SK-N-SH (cell line): ENCODE measurements at regions not wholly inside any gene's neighbourhood (a gene's known extent, or its start where the extent isn't known, plus 50 kb on each side); places are given as distances from the start of the nearest gene placed in this dataset.

Experiments used
- CTCF ChIA-PET: fragments of 300-600, 350-600 bp; formaldehyde crosslinking; extraction: SDS; loops from one replicate; lab custom pipeline; 2021; lab: Yijun Ruan, JAX
- POLR2A ChIA-PET: fragments of 350-600 bp; sonication (Branson Sonifier 250); formaldehyde crosslinking; extraction: SDS; loops from one replicate; lab custom pipeline; 2020; ENCODE audit warnings: antibody characterized with exemption, inconsistent platforms; lab: Yijun Ruan, JAX
- DNase-seq: peaks from one replicate; pipeline ENCODE4 v3.0.0; 2012
- H2AFZ ChIP-seq: fragments of 200-600 bp; sonication (generic); 2 replicates; pipeline ENCODE4 v1.8.1; 2016; ENCODE audit warnings: antibody characterized with exemption, mild to moderate bottlenecking, low read depth
- H3F3A ChIP-seq: fragments of 200-600 bp; sonication (generic); replicated peaks from 2 replicates; pipeline ENCODE3; 2016; ENCODE audit warnings: antibody characterized with exemption, mild to moderate bottlenecking; ENCODE audit not compliant: insufficient read depth
- H3K27ac ChIP-seq, 2 experiments: fragments of 200-500 bp in 1 of 2; fragments of 200-600 bp in 1 of 2; sonication (Bioruptor generic) in 1 of 2; sonication (generic), shearing (Covaris generic) in 1 of 2; 2 replicates each; pipeline versions ENCODE4 v1.5.1 to v1.6.1; 2014 to 2016; ENCODE audit warnings: low read depth in 2 of 2, inconsistent platforms in 1 of 2, low read length in 1 of 2, mild to moderate bottlenecking in 1 of 2, mixed read lengths in 1 of 2
- H3K27me3 ChIP-seq: fragments of 200-600 bp; sonication (generic), shearing (Covaris generic); 2 replicates; pipeline ENCODE4 v1.6.1; 2016; ENCODE audit warnings: mixed run types; ENCODE audit not compliant: insufficient read depth
- H3K36me3 ChIP-seq, 2 experiments: fragments of 200-500 bp in 1 of 2; fragments of 200-600 bp in 1 of 2; sonication (Bioruptor generic) in 1 of 2; sonication (generic) in 1 of 2; replicated peaks in 1 of 2; 2 replicates each; pipeline versions ENCODE3 to v1.5.1; 2014 to 2016; ENCODE audit warnings: low read length in 1 of 2, mild to moderate bottlenecking in 1 of 2; ENCODE audit not compliant: insufficient read depth in 2 of 2, control insufficient read depth in 1 of 2
- H3K4me1 ChIP-seq, 2 experiments: fragments of 200-500 bp in 1 of 2; fragments of 200-600 bp in 1 of 2; sonication (Bioruptor generic) in 1 of 2; sonication (generic), shearing (Covaris generic) in 1 of 2; 2 replicates each; pipeline versions ENCODE4 v1.5.1 to v1.6.1; 2014 to 2016; ENCODE audit warnings: low read depth in 1 of 2, low read length in 1 of 2, mixed run types in 1 of 2; ENCODE audit not compliant: insufficient read depth in 2 of 2, control insufficient read depth in 1 of 2
- H3K4me2 ChIP-seq: fragments of 200-600 bp; sonication (generic), shearing (Covaris generic); 2 replicates; pipeline ENCODE4 v1.6.1; 2017; ENCODE audit warnings: mixed run types
- H3K4me3 ChIP-seq, 2 experiments: fragments of 200-500 bp in 1 of 2; fragments of 200-600 bp in 1 of 2; sonication (Bioruptor generic) in 1 of 2; sonication (generic), shearing (Covaris generic) in 1 of 2; 2 replicates each; pipeline versions ENCODE4 v1.5.1 to v1.8.1; 2014 to 2016; ENCODE audit warnings: low read depth in 2 of 2, inconsistent platforms in 1 of 2, low read length in 1 of 2, mild to moderate bottlenecking in 1 of 2, mixed read lengths in 1 of 2, moderate library complexity in 1 of 2
- H3K79me2 ChIP-seq: fragments of 200-600 bp; sonication (generic); 2 replicates; pipeline ENCODE4 v1.8.1; 2017; ENCODE audit warnings: mild to moderate bottlenecking; ENCODE audit not compliant: insufficient read depth
- H3K9ac ChIP-seq: fragments of 200-600 bp; sonication (generic); 2 replicates; pipeline ENCODE4 v1.6.1; 2017; ENCODE audit warnings: mixed run types
- H3K9me2 ChIP-seq: fragments of 200-600 bp; sonication (generic); 2 replicates; pipeline ENCODE4 v1.6.1; 2017; ENCODE audit warnings: mixed run types
- H3K9me3 ChIP-seq: fragments of 200-600 bp; sonication (generic); 2 replicates; pipeline ENCODE4 v1.6.1; 2017; ENCODE audit warnings: mixed run types, mild to moderate bottlenecking, moderate library complexity
- H4K20me1 ChIP-seq: fragments of 200-600 bp; sonication (generic); 2 replicates; pipeline ENCODE4 v1.6.1; 2017; ENCODE audit warnings: mild to moderate bottlenecking, mixed run types; ENCODE audit not compliant: insufficient read depth
- FOXJ3 ChIP-seq: sonication (generic); formaldehyde crosslinking; IDR thresholded peaks from 2 replicates; pipeline ENCODE4 v1.5.1; 2020; ENCODE audit warnings: mild to moderate bottlenecking, missing genetic modification reagents
- FOXM1 ChIP-seq: IDR thresholded peaks from 2 replicates; pipeline ENCODE4 v1.4.0; 2012; ENCODE audit warnings: low read depth, mild to moderate bottlenecking
- GATA2 ChIP-seq: sonication (generic); formaldehyde crosslinking; IDR thresholded peaks from 2 replicates; pipeline ENCODE4 v1.5.0; 2020; ENCODE audit warnings: mild to moderate bottlenecking, missing genetic modification reagents
- JUND ChIP-seq: IDR thresholded peaks from 2 replicates; pipeline ENCODE4 v1.4.0; 2012
- NFIC ChIP-seq: IDR thresholded peaks from 2 replicates; pipeline ENCODE4 v1.4.0; 2012; ENCODE audit warnings: borderline replicate concordance
- NRF1 ChIP-seq: IDR thresholded peaks from 2 replicates; pipeline ENCODE4 v1.6.1; 2012; ENCODE audit warnings: low read depth, mild to moderate bottlenecking, low read length
- RAD21 ChIP-seq: IDR thresholded peaks from 2 replicates; pipeline ENCODE4 v1.6.1; 2012; ENCODE audit warnings: mild to moderate bottlenecking, low read length
- RXRA ChIP-seq: IDR thresholded peaks from 2 replicates; pipeline ENCODE4 v1.4.0; 2012; ENCODE audit warnings: low read depth, mild to moderate bottlenecking, borderline replicate concordance
- SIN3A ChIP-seq: IDR thresholded peaks from 2 replicates; pipeline ENCODE4 v1.6.1; 2012; ENCODE audit warnings: low read depth, mild to moderate bottlenecking, low read length, moderate library complexity, borderline replicate concordance
- SMC3 ChIP-seq: IDR thresholded peaks from 2 replicates; pipeline ENCODE4 v1.6.1; 2012; ENCODE audit warnings: low read depth, low read length, improper control_type of control experiment
- TEAD4 ChIP-seq: IDR thresholded peaks from 2 replicates; pipeline ENCODE4 v1.4.0; 2012; ENCODE audit warnings: mild to moderate bottlenecking, borderline replicate concordance; ENCODE audit not compliant: insufficient read depth
- YY1 ChIP-seq: IDR thresholded peaks from 2 replicates; pipeline ENCODE4 v1.4.0; 2012; ENCODE audit warnings: low read depth, mild to moderate bottlenecking
- WGBS: methylation state at CpG from one replicate; pipeline ENCODE4 v1.1.6; 2017; ENCODE audit warnings: low lambda C conversion rate; 5-methylcytosine and 5-hydroxymethylcytosine counted together
- TF ChIP-seq, protein P1 (sequence below): fragments of 200-600 bp; sonication (generic); IDR thresholded peaks from 2 replicates; pipeline ENCODE4 v1.6.1; 2017; ENCODE audit warnings: antibody characterized with exemption, mild to moderate bottlenecking, moderate library complexity
- TF ChIP-seq, protein P2 (sequence below): fragments of 150-350 bp; IDR thresholded peaks from 2 replicates; pipeline ENCODE4 v1.6.1; 2017; ENCODE audit warnings: antibody characterized with exemption, low read length, low read depth, borderline replicate concordance

DNA sequence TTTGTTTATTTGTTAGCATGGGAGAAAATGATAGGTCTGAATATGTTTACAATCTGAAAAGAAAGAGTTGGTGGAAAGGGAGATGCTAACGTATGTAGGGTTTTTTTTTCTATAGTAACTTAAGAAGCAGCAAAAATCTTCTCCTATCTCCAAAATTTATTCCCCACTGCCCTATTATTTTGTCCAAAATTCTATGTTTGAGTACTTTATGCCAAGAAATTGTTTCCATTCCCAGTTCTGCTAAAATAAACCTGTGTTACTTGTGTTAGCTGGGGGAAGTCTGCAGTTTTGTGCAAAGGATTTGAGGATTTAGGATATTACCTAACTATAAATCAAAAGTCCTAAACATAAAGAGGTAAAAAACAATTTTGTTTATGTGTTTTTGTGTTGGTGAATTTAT lies 2770.4 kb upstream of the PCDH20 start:
- Histone ChIP-seq H2AFZ (no peak overlapping the region), H3K4me3 (no peak overlapping the region), H3K27ac (no peak overlapping the region), H3K4me1 (no peaks in the 10 kb centered on the region), H3K9me3 (no peaks in the 10 kb centered on the region), H3K36me3 (no peaks in the 10 kb centered on the region), H3K9me2 (no peaks in the 10 kb centered on the region), H3K4me2 (no peak overlapping the region), H4K20me1 (no peaks in the 10 kb centered on the region), H3K27me3 (no peaks in the 10 kb centered on the region), H3K9ac (no peak overlapping the region), H3K79me2 (no peaks in the 10 kb centered on the region), H3F3A (no peaks in the 10 kb centered on the region)
- 84% methylated on average over 1 of the region's 1 CpG for WGBS
- DNase-seq: no peak
- ChIA-PET CTCF (no interaction called here), POLR2A (no interaction called here)
- no peak for TF ChIP-seq FOXM1

DNA sequence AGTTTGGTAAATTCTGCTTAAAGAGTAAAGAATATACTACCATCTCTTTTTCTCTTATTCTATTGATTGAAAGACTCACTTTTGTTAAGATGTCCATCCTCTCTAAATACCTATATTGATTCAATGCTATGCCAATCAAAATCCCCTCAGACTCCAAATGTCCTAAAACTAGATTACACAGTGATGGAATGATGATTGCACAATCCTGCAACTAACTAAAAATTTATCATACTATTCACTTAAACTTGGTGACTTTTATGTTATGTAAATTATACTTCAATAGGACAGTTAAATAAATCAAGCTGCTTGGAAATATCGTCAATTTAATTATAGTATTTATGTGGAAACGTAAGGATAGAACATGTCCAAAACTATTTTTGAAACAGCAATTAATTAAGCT lies 2765.1 kb upstream of the PCDH20 start:
- 91% methylated on average over 2 of the region's 2 CpGs for WGBS
- Histone ChIP-seq H3K4me2 (no peak overlapping the region), H3K9me2 (no peaks in the 10 kb centered on the region), H3K9ac (no peak overlapping the region), H3K27me3 (no peaks in the 10 kb centered on the region), H4K20me1 (no peaks in the 10 kb centered on the region), H3K27ac (no peak overlapping the region), H3K4me1 (no peaks in the 10 kb centered on the region)
- DNase-seq: no peak
- TF ChIP-seq SIN3A (no peak), RAD21 (no peak), GATA2 (CRISPR knock-in tag) (no peak), FOXJ3 (CRISPR knock-in tag) (no peak), RXRA (no peak)
- TF ChIP-seq, protein P1, sequence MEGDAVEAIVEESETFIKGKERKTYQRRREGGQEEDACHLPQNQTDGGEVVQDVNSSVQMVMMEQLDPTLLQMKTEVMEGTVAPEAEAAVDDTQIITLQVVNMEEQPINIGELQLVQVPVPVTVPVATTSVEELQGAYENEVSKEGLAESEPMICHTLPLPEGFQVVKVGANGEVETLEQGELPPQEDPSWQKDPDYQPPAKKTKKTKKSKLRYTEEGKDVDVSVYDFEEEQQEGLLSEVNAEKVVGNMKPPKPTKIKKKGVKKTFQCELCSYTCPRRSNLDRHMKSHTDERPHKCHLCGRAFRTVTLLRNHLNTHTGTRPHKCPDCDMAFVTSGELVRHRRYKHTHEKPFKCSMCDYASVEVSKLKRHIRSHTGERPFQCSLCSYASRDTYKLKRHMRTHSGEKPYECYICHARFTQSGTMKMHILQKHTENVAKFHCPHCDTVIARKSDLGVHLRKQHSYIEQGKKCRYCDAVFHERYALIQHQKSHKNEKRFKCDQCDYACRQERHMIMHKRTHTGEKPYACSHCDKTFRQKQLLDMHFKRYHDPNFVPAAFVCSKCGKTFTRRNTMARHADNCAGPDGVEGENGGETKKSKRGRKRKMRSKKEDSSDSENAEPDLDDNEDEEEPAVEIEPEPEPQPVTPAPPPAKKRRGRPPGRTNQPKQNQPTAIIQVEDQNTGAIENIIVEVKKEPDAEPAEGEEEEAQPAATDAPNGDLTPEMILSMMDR: no peak
- TF ChIP-seq, all 33 proteins: peak for 0
- ChIA-PET CTCF (no interaction called here), POLR2A (no interaction called here)
- no peaks in the 10 kb centered on the region for H3K9me3 ChIP-seq
- no peak overlapping the region for H2AFZ ChIP-seq
- H3K4me3 ChIP-seq: no peak overlapping the region
- H3K36me3 ChIP-seq: no peaks in the 10 kb centered on the region
- H3K79me2 ChIP-seq: no peaks in the 10 kb centered on the region
- no peaks in the 10 kb centered on the region for H3F3A ChIP-seq

DNA sequence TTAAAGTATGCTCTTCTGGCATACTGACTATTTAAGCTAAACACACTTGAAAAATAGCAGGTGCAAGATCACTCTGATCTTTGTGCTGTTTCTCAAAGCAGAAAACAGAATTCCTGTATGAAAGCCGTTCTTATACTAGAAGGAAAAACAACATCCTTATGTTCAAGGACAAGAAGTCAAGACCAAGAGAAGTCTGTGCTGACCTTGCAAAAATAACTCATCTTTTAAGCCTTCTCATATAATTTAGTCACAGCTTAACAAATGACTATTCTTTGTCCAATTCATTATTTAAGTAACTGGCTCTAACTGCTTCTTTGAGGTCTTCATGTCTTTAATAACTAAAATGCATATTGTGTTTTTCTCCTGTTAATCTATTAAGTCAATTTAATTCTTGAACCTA lies 2750.2 kb upstream of the PCDH20 start:
- no peaks in the 10 kb centered on the region for H3K27me3 ChIP-seq
- TF ChIP-seq NRF1 (no peak), GATA2 (CRISPR knock-in tag) (no peak), SIN3A (no peak), JUND (no peak), NFIC (no peak), YY1 (no peak), RAD21 (no peak), TEAD4 (no peak), SMC3 (no peak)
- TF ChIP-seq, protein P2, sequence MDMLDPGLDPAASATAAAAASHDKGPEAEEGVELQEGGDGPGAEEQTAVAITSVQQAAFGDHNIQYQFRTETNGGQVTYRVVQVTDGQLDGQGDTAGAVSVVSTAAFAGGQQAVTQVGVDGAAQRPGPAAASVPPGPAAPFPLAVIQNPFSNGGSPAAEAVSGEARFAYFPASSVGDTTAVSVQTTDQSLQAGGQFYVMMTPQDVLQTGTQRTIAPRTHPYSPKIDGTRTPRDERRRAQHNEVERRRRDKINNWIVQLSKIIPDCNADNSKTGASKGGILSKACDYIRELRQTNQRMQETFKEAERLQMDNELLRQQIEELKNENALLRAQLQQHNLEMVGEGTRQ: no peak
- TF ChIP-seq, all 33 proteins: peak for 0
- POLR2A ChIA-PET: no interaction called here
- no peak for DNase-seq
- Histone ChIP-seq H3K4me1 (no peaks in the 10 kb centered on the region), H3K9me2 (no peaks in the 10 kb centered on the region), H3F3A (no peaks in the 10 kb centered on the region), H3K9me3 (no peaks in the 10 kb centered on the region), H4K20me1 (no peaks in the 10 kb centered on the region), H3K4me3 (no peak overlapping the region), H3K4me2 (no peak overlapping the region), H2AFZ (no peak overlapping the region), H3K9ac (no peak overlapping the region), H3K36me3 (no peaks in the 10 kb centered on the region), H3K79me2 (no peaks in the 10 kb centered on the region), H3K27ac (no peak overlapping the region)
- 86% methylated on average over 1 of the region's 1 CpG for WGBS
- CTCF ChIA-PET: no interaction called here
